ENCODE measurements at regions not wholly inside any gene's neighbourhood (a gene's known extent, or its start where the extent isn't known, plus 50 kb on each side); places are given as distances from the start of the nearest gene placed in this dataset.
A peak's percentile ranks its signal among the peaks of the same experiment; 100 is the strongest.
"Not testable (repeated sequence)": the region's sequence is repeated elsewhere in the genome, so short reads cannot be mapped to it uniquely, and the experiment has no call there.

- Mint-ChIP-seq H3K4me1 (no peaks in the 10 kb centered on the region), H3K27ac (no peak overlapping the region), H3K27me3 (no peaks in the 10 kb centered on the region), H3K4me3 (no peak overlapping the region), H3K36me3 (no peaks in the 10 kb centered on the region), H3K9me3 (no peaks in the 10 kb centered on the region)
- DNase-seq = no peak
These were observed 191.7 kb upstream of the HAAO start for GRCh38 chr2:42984081-42984480.

- H3K9me3 Mint-ChIP-seq = no peaks in the 10 kb centered on the region
- H3K4me1 Mint-ChIP-seq = peaks cover 9% of the 10 kb centered on the region
- DNase-seq = no peak
- no peaks in the 10 kb centered on the region for H3K27me3 Mint-ChIP-seq
- H3K36me3 Mint-ChIP-seq = no peaks in the 10 kb centered on the region
- no peak overlapping the region for H3K4me3 Mint-ChIP-seq
- no peak overlapping the region for H3K27ac Mint-ChIP-seq
These were observed 188.5 kb upstream of the HAAO start for GRCh38 chr2:42980764-42981416.

GRCh38 chr2:42979870-42980763 is 187.7 kb upstream of the HAAO start:
- Mint-ChIP-seq H3K36me3 (no peaks in the 10 kb centered on the region), H3K4me1 (peaks cover 9% of the 10 kb centered on the region), H3K4me3 (no peak overlapping the region), H3K27ac (no peak overlapping the region), H3K9me3 (no peaks in the 10 kb centered on the region), H3K27me3 (no peaks in the 10 kb centered on the region)
- no peak for DNase-seq

- Mint-ChIP-seq H3K4me1 (peaks cover 9% of the 10 kb centered on the region), H3K36me3 (no peaks in the 10 kb centered on the region)
- DNase-seq = no peak
These were observed 187.1 kb upstream of the HAAO start for GRCh38 chr2:42979416-42979869.

GRCh38 chr2:42978887-42979415 is 186.6 kb upstream of the HAAO start:
- DNase-seq = no peak
- Mint-ChIP-seq H3K27me3 (no peaks in the 10 kb centered on the region), H3K27ac (no peak overlapping the region), H3K4me3 (no peak overlapping the region), H3K4me1 (peaks cover 9% of the 10 kb centered on the region), H3K9me3 (no peaks in the 10 kb centered on the region), H3K36me3 (no peaks in the 10 kb centered on the region)

More at GRCh38 chr2:42979416-42979869, 187.1 kb upstream of the HAAO start:
- H3K27me3 Mint-ChIP-seq = no peaks in the 10 kb centered on the region
- H3K9me3 Mint-ChIP-seq = no peaks in the 10 kb centered on the region
- no peak overlapping the region for H3K4me3 Mint-ChIP-seq
- no peak overlapping the region for H3K27ac Mint-ChIP-seq

- no peak for DNase-seq
These were observed 185.9 kb upstream of the HAAO start for GRCh38 chr2:42978175-42978886.

GRCh38 chr2:42977270-42978174 is 185.1 kb upstream of the HAAO start:
- no peak overlapping the region for H3K27ac Mint-ChIP-seq
- H3K4me3 Mint-ChIP-seq = no peak overlapping the region
- no peaks in the 10 kb centered on the region for H3K27me3 Mint-ChIP-seq
- no peak for DNase-seq
- no peaks in the 10 kb centered on the region for H3K9me3 Mint-ChIP-seq
- H3K36me3 Mint-ChIP-seq = no peaks in the 10 kb centered on the region
- H3K4me1 Mint-ChIP-seq = peaks cover 9% of the 10 kb centered on the region

More at GRCh38 chr2:42978175-42978886, 185.9 kb upstream of the HAAO start:
- Mint-ChIP-seq H3K4me3 (no peak overlapping the region), H3K36me3 (no peaks in the 10 kb centered on the region), H3K27me3 (no peaks in the 10 kb centered on the region), H3K27ac (no peak overlapping the region), H3K4me1 (peaks cover 9% of the 10 kb centered on the region), H3K9me3 (no peaks in the 10 kb centered on the region)

- Mint-ChIP-seq H3K36me3 (no peaks in the 10 kb centered on the region), H3K9me3 (no peaks in the 10 kb centered on the region), H3K4me1 (peaks cover 12% of the 10 kb centered on the region), H3K4me3 (no peak overlapping the region), H3K27me3 (no peaks in the 10 kb centered on the region), H3K27ac (no peak overlapping the region)
- DNase-seq = no peak
These were observed 184.0 kb upstream of the HAAO start for GRCh38 chr2:42976351-42976750.

- Mint-ChIP-seq H3K27ac (no peak overlapping the region), H3K27me3 (no peaks in the 10 kb centered on the region), H3K9me3 (no peaks in the 10 kb centered on the region), H3K4me1 (peaks cover 12% of the 10 kb centered on the region), H3K36me3 (no peaks in the 10 kb centered on the region), H3K4me3 (no peak overlapping the region)
- DNase-seq = peak; percentile 58
These were observed 182.6 kb upstream of the HAAO start for GRCh38 chr2:42974721-42975717.

GRCh38 chr2:42974169-42974720 is 181.9 kb upstream of the HAAO start:
- peaks cover 12% of the 10 kb centered on the region for H3K4me1 Mint-ChIP-seq
- no peak for DNase-seq
- no peaks in the 10 kb centered on the region for H3K27me3 Mint-ChIP-seq
- H3K27ac Mint-ChIP-seq = no peak overlapping the region
- no peak overlapping the region for H3K4me3 Mint-ChIP-seq
- no peaks in the 10 kb centered on the region for H3K9me3 Mint-ChIP-seq
- no peaks in the 10 kb centered on the region for H3K36me3 Mint-ChIP-seq

- Mint-ChIP-seq H3K36me3 (no peaks in the 10 kb centered on the region), H3K4me1 (peaks cover 12% of the 10 kb centered on the region), H3K27me3 (no peaks in the 10 kb centered on the region), H3K9me3 (no peaks in the 10 kb centered on the region), H3K4me3 (no peak overlapping the region), H3K27ac (no peak overlapping the region)
- no peak for DNase-seq
These were observed 181.3 kb upstream of the HAAO start for GRCh38 chr2:42973726-42974125.

- not testable (repeated sequence) for H3K27ac Mint-ChIP-seq, H3K4me3 Mint-ChIP-seq, H3K27me3 Mint-ChIP-seq, H3K36me3 Mint-ChIP-seq, DNase-seq, H3K9me3 Mint-ChIP-seq
- H3K4me1 Mint-ChIP-seq = peaks cover 12% of the 10 kb centered on the region
These were observed 180.6 kb upstream of the HAAO start for GRCh38 chr2:42972933-42973516.
